Large intestine (tissue), 3 donors: ENCODE measurements at regions not wholly inside any gene's neighbourhood (a gene's known extent, or its start where the extent isn't known, plus 50 kb on each side); places are given as distances from the start of the nearest gene placed in this dataset.
A peak's percentile ranks its signal among the peaks of the same experiment; 100 is the strongest.

Experiments
- DNase-seq, 2 donors: peaks; one replicate each; pipeline versions ENCODE4 v3.0.0 to v3.0.0-alpha.2; 2013
- H3K27ac ChIP-seq: one replicate; pipeline ENCODE4 v1.5.1; 2013; ENCODE audit warnings: low read length
- H3K27me3 ChIP-seq: 2 replicates; pipeline ENCODE4 v1.6.1; 2013; ENCODE audit warnings: low read length; ENCODE audit not compliant: control insufficient read depth, insufficient read depth
- H3K36me3 ChIP-seq: 2 replicates; pipeline ENCODE4 v1.6.1; 2013; ENCODE audit warnings: low read length; ENCODE audit not compliant: control insufficient read depth, insufficient read depth
- H3K4me1 ChIP-seq: one replicate; pipeline ENCODE4 v1.6.1; 2013; ENCODE audit warnings: low read length; ENCODE audit not compliant: control insufficient read depth, insufficient read depth
- H3K4me3 ChIP-seq: one replicate; pipeline ENCODE4 v1.5.1; 2013; ENCODE audit warnings: low read length
- H3K9me3 ChIP-seq: one replicate; pipeline ENCODE4 v1.6.1; 2013; ENCODE audit warnings: mild to moderate bottlenecking, low read depth, low read length, moderate library complexity; ENCODE audit not compliant: control insufficient read depth
- WGBS: methylation state at CpG from one replicate; pipeline ENCODE4 v1.1.5; 2013; ENCODE audit warnings: low lambda C conversion rate; ENCODE audit not compliant: insufficient coverage; 5-methylcytosine and 5-hydroxymethylcytosine counted together

GRCh38 chr6:12401200-12401599 is 111.0 kb downstream of the EDN1 start:
- Histone ChIP-seq H3K9me3 (peaks cover 2% of the 10 kb centered on the region), H3K4me1 (no peaks in the 10 kb centered on the region), H3K4me3 (no peak overlapping the region), H3K36me3 (no peaks in the 10 kb centered on the region), H3K27me3 (no peaks in the 10 kb centered on the region), H3K27ac (no peak overlapping the region)
- WGBS = no CpG with 5 or more reads among the region's 3 CpGs
- DNase-seq = no peak

GRCh38 chr6:12403201-12403826 is 113.2 kb downstream of the EDN1 start:
- Histone ChIP-seq H3K9me3 (peaks cover 2% of the 10 kb centered on the region), H3K4me1 (no peaks in the 10 kb centered on the region), H3K27me3 (no peaks in the 10 kb centered on the region), H3K36me3 (no peaks in the 10 kb centered on the region), H3K4me3 (no peak overlapping the region), H3K27ac (no peak overlapping the region)
- peak in 1 of 2 donors; percentile 21 for DNase-seq
- WGBS = no CpG with 5 or more reads among the region's 2 CpGs

- Histone ChIP-seq H3K9me3 (peaks cover under 1% of the 10 kb centered on the region), H3K36me3 (no peaks in the 10 kb centered on the region), H3K4me3 (no peak overlapping the region), H3K4me1 (no peaks in the 10 kb centered on the region), H3K27me3 (no peaks in the 10 kb centered on the region), H3K27ac (no peak overlapping the region)
- WGBS = 100% methylated on average over 1 of the region's 6 CpGs
- no peak for DNase-seq
Measured at GRCh38 chr6:12403947-12404647, 113.9 kb downstream of the EDN1 start.

GRCh38 chr6:12404651-12405050 is 114.5 kb downstream of the EDN1 start:
- WGBS = 100% methylated on average over 1 of the region's 1 CpG
- no peaks in the 10 kb centered on the region for H3K9me3 ChIP-seq
- no peaks in the 10 kb centered on the region for H3K36me3 ChIP-seq
- H3K27ac ChIP-seq = no peak overlapping the region
- no peaks in the 10 kb centered on the region for H3K4me1 ChIP-seq
- H3K4me3 ChIP-seq = no peak overlapping the region
- DNase-seq = no peak
- no peaks in the 10 kb centered on the region for H3K27me3 ChIP-seq

GRCh38 chr6:12408752-12409151 is 118.6 kb downstream of the EDN1 start:
- no peak for DNase-seq
- no CpG with 5 or more reads among the region's 9 CpGs for WGBS
- no peaks in the 10 kb centered on the region for H3K27me3 ChIP-seq
- H3K36me3 ChIP-seq = no peaks in the 10 kb centered on the region
- H3K27ac ChIP-seq = no peak overlapping the region
- H3K9me3 ChIP-seq = no peaks in the 10 kb centered on the region
- peaks cover 3% of the 10 kb centered on the region for H3K4me1 ChIP-seq
- H3K4me3 ChIP-seq = no peak overlapping the region

GRCh38 chr6:12410946-12411345 is 120.8 kb downstream of the EDN1 start:
- H3K9me3 ChIP-seq = no peaks in the 10 kb centered on the region
- WGBS = no CpG with 5 or more reads among the region's 4 CpGs

GRCh38 chr6:12414096-12414675 is 124.0 kb downstream of the EDN1 start:
- peaks cover 5% of the 10 kb centered on the region for H3K4me1 ChIP-seq
- no peaks in the 10 kb centered on the region for H3K9me3 ChIP-seq
- WGBS = no CpG with 5 or more reads among the region's 4 CpGs
- H3K4me3 ChIP-seq = no peak overlapping the region
- no peak for DNase-seq
- no peaks in the 10 kb centered on the region for H3K27me3 ChIP-seq
- no peak overlapping the region for H3K27ac ChIP-seq
- H3K36me3 ChIP-seq = no peaks in the 10 kb centered on the region

More at GRCh38 chr6:12410946-12411345, 120.8 kb downstream of the EDN1 start:
- Histone ChIP-seq H3K36me3 (no peaks in the 10 kb centered on the region), H3K4me1 (peaks cover 3% of the 10 kb centered on the region), H3K4me3 (no peak overlapping the region), H3K27ac (no peak overlapping the region), H3K27me3 (no peaks in the 10 kb centered on the region)
- DNase-seq = no peak

- DNase-seq = no peak
- Histone ChIP-seq H3K27ac (no peak overlapping the region), H3K27me3 (no peaks in the 10 kb centered on the region), H3K9me3 (no peaks in the 10 kb centered on the region), H3K4me1 (peaks cover 20% of the 10 kb centered on the region), H3K4me3 (no peak overlapping the region), H3K36me3 (no peaks in the 10 kb centered on the region)
- 60% methylated on average over 1 of the region's 2 CpGs for WGBS
Measured at GRCh38 chr6:12415980-12416598, 125.9 kb downstream of the EDN1 start.

GRCh38 chr6:12417191-12417590 is 127.0 kb downstream of the EDN1 start:
- H3K4me3 ChIP-seq = no peak overlapping the region
- WGBS = no CpG with 5 or more reads among the region's 1 CpG
- no peak for DNase-seq
- no peaks in the 10 kb centered on the region for H3K27me3 ChIP-seq
- H3K27ac ChIP-seq = no peak overlapping the region
- no peaks in the 10 kb centered on the region for H3K9me3 ChIP-seq
- peaks cover 20% of the 10 kb centered on the region for H3K4me1 ChIP-seq
- no peaks in the 10 kb centered on the region for H3K36me3 ChIP-seq

GRCh38 chr6:12418946-12419345 is 128.8 kb downstream of the EDN1 start:
- Histone ChIP-seq H3K27me3 (no peaks in the 10 kb centered on the region), H3K4me1 (peaks cover 17% of the 10 kb centered on the region), H3K36me3 (no peaks in the 10 kb centered on the region), H3K27ac (peak overlapping the region; percentile 71), H3K9me3 (no peaks in the 10 kb centered on the region), H3K4me3 (no peak overlapping the region)
- DNase-seq = no peak
- no CpG with 5 or more reads among the region's 2 CpGs for whole genome bisulfite sequencing
